CD4-positive, alpha-beta T cell treated with Interleukin-2 at 100 ng/mL for 4 hours (primary cell): ENCODE measurements at regions not wholly inside any gene's neighbourhood (a gene's known extent, or its start where the extent isn't known, plus 50 kb on each side); places are given as distances from the start of the nearest gene placed in this dataset.
"Not testable (repeated sequence)": the region's sequence is repeated elsewhere in the genome, so short reads cannot be mapped to it uniquely, and the experiment has no call there.

Experiments
- DNase-seq: peaks from one replicate; pipeline ENCODE4 v3.0.0-alpha.2; 2020; ENCODE audit warnings: low spot score

GRCh38 chr21:10428981-10429534, 92.3 kb upstream of the TPTE start:
- DNase-seq = not testable (repeated sequence)

DNA sequence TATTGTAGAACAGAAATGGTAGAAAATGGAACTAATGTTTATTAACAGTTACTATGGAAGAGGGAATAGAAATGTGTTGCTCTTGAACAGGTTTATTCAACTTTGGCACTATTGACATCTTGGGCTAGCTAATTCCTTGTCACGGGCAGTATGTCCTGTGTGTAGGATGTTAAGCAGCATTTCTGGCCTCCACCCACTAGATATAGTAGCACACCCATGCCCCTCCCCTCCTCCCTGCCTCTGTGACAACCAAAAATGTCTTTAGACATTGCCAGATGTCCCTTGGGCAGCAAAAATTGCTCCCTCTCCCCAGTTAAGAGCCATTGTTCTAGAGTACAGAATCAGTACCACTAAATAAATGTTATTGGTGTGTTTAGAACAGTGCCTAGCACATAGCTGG, 91.4 kb upstream of the TPTE start:
- no peak for DNase-seq

- DNase-seq = not testable (repeated sequence)
Measured at GRCh38 chr21:10431995-10432394, 89.4 kb upstream of the TPTE start.

DNA sequence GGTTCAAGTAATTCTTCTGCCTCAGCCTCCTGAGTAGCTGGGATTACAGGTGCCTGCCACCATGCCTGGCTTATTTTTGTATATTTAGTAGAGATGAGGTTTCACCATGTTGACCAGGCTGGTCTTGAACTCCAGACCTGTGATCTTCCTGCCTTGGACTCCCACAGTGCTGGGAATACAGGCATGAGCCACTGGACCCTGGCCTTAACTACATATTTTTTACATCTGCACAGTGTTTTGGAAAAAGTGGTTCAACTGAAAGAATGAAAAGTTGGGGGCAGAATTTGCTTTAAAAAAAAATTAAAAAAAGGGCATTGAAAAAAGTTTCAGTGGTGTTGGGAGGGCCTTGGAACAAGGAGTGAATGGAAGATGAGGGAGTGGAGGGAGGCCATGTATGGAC, 88.9 kb upstream of the TPTE start:
- DNase-seq = not testable (repeated sequence)

DNA sequence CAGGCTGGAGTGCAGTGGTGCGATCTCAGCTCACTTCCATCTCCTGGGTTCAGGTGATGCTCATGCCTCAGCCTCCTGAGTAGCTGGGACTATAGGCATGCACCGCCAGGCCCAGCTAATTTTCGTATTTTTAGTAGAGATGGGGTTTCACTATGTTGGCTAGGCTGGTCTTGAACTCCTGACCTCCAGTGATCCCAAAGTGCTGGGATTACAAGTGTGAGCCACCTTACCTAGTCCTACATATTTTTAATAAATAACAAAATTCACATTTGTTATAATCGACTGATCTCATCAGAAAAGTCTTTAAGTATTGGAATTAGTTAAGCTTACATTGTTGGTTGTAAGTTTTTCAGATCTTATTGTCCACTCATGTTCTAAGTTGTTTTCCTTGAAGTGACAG, 83.4 kb upstream of the TPTE start:
- DNase-seq = not testable (repeated sequence)

DNA sequence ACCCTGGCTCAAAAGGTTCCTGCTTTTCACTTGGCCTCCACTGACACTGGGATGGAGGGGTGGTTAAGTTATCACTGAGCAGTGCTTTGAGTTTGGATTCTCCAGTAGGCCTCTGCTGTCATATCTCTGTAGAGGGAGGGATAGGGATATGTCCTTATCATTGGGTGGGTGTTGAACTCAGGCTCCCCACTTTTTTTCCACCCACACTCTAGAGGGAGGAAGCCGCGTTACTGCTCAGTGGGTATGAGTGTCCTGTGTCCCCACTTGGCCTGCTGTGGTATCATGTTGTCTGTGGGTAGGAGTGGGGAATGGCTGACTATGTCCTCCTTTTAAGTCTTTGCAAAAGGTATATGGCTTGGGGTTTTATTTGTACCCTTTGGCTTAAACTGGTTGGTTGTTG, 80.7 kb upstream of the TPTE start:
- DNase-seq = not testable (repeated sequence)

GRCh38 chr21:10442018-10442417, 79.4 kb upstream of the TPTE start:
- not testable (repeated sequence) for DNase-seq

- not testable (repeated sequence) for DNase-seq
Measured at GRCh38 chr21:10445685-10446084, 75.7 kb upstream of the TPTE start.

- not testable (repeated sequence) for DNase-seq
Measured at GRCh38 chr21:10449451-10449850, 71.9 kb upstream of the TPTE start.

DNA sequence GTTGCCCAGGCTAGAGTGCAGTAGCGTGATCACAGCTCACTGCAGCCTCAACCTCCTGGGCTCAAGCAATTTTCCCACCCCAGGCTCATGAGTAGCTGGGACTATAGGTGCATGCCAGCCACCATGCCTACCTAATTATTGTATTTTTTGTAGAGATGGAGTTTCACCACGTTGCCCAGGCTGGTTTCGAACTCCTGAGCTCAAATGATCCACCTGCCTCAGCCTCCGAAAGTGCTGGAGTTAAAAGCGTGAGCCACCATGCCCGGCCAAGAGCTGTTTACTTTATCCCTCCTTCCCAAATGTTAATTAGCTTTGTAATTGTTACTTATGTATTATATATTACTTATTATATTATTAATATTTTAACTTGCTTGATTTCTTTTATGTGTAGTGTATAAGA, 70.1 kb upstream of the TPTE start:
- not testable (repeated sequence) for DNase-seq

GRCh38 chr21:10457765-10458164, 63.6 kb upstream of the TPTE start:
- not testable (repeated sequence) for DNase-seq

DNA sequence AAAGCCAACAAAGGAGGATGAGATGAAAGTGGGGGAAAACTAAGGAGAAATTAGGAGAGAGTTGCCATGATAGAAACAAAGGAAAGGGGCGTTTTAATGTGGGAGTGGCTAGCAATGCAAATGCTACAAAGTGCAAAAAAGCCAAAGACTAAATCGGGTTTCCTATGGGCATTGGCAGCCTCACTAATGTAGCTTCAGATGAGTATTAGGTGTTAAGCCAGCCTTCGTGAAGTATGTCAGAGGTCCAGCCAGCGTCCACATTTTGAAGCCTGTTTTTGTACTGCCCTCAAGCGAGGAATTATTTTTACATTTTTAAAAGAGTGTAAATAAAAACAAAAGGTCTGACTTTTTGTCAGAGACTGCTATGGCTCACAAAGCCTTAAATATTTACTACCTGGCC, 60.4 kb upstream of the TPTE start:
- not testable (repeated sequence) for DNase-seq

DNA sequence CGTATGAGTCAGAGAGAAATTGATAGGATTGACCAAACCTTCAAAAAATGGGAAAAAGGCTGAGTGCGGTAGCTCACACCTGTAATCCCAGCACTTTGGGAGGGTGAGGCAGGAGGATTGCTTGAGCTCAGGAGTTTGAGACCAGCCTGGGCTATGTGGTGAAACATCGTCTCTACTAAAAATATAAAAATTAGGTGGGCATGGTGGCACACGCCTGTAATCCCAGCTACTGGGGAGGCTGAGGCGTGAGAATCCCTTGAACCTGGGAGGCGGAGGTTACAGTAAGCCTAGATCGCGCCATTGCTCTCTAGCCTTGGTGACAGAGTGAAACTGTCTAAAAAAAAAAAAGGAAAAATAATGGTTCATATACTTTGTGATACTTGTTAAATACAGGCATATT, 59.9 kb upstream of the TPTE start:
- DNase-seq = not testable (repeated sequence)

- no peak for DNase-seq
Measured at GRCh38 chr21:10463156-10463555, 58.2 kb upstream of the TPTE start.

DNA sequence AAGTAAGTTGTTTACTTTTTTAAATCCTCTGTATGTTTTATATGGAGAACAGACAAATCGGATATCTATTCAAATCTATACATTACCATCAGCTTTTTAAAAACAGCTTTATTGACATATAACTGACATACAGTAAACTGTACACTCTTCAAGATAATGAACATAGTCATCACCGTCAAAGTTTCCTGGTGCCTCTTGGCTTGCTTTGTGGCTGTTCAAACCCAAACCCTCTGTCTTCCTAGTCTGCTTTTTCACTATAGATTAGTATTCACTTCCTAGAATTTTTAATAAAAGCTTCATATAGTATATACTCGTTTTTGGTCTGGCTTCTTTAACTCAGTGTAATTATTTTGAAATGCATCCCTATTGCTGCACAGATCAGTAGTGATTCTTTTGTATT, 56.4 kb upstream of the TPTE start:
- no peak for DNase-seq

DNA sequence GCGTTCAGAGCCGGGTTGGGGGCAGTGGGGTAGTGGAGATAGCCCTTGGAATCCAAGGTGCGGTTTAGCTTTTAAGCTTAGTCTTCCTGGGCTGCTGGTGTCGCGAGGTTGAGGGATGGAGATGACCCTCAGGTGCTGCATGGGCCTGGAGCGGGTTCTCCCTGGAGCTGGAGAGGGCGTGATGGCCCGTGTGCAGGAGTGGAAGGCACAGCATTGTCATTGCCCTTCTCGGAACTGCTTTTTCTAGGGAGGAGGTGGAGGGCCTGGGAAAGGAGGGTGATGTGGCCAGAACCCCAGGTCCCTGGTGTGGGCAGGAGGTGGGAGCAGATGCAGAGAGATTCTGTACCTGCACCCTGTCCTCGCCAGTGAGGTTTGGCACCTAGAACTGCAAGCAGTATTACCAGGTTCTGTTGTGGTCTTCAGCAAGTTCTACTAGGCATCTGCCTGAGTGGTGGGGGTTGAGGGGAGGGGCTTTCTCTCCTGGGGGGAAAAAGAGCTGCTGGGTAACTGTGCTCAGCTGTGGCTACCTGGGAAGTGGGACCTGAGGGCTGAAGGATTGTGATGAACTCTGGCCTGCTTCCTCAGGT, 55.8 kb upstream of the TPTE start:
- not testable (repeated sequence) for DNase-seq

DNA sequence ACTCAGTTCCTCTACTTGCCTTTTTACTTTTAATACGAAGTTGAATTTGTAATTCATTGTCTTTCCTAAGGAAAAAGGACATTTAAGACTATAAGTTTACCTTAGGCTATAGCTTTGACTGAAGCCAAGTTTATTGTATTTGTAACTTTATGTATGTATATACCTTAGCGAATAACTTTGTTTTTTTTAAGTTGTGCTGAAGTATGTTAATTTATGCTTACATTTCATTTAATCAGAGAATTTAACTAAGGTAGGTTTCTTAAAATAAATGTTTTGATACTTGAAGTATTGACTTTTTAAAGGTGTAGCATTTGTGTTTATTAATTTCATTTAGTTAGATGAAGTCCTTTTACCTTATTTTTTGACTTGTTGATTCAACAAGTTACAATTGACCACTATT, 55.2 kb upstream of the TPTE start:
- no peak for DNase-seq
